ENCODE measurements at regions not wholly inside any gene's neighbourhood (a gene's known extent, or its start where the extent isn't known, plus 50 kb on each side); places are given as distances from the start of the nearest gene placed in this dataset.

- no peak overlapping the region for H3K27ac ChIP-seq (ENCODE audit: low read depth, low read length)
- no peaks in the 10 kb centered on the region for H3K36me3 ChIP-seq (ENCODE audit: control insufficient read depth, insufficient read depth, low read length)
- H3K9me3 ChIP-seq (ENCODE audit: control insufficient read depth, insufficient read depth, low read length) = no peaks in the 10 kb centered on the region
- H3K4me3 ChIP-seq (ENCODE audit: low read depth, low read length) = no peak overlapping the region
- no peak for DNase-seq (ENCODE audit: low read depth in 4 of 6, low spot score in 6 of 6)
- no peaks in the 10 kb centered on the region for H3K4me1 ChIP-seq (ENCODE audit: control insufficient read depth, insufficient read depth, low read length)
- no CpG with 5 or more reads among the region's 1 CpG for WGBS (ENCODE audit: insufficient coverage)
- no peaks in the 10 kb centered on the region for H3K27me3 ChIP-seq (ENCODE audit: control insufficient read depth, insufficient read depth, low read length)
These were observed 275.1 kb upstream of the RASGEF1B start for GRCh38 chr4:81746773-81747172.

DNA sequence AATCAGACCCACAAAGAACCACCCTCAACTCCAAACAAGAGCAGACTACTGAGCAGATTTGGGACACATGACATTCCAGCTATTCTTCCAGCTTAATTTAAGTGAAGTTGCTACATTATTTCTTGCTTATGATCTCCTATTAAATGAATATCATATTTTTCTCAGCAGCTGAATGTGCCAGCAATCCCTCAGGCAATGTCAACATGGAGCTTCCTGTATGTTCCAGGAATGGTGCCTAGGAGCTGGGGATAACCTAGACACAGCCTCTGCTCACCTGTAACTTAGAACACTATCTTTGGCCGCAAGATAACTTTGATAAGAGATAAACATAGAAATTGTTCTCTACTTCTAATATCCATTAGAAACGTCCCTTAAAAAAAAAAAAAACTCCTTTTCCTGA, 274.4 kb upstream of the RASGEF1B start:
- WGBS (ENCODE audit: insufficient coverage) = no CpG with 5 or more reads among the region's 2 CpGs
- H3K27ac ChIP-seq (ENCODE audit: low read depth, low read length) = no peak overlapping the region
- H3K4me1 ChIP-seq (ENCODE audit: control insufficient read depth, insufficient read depth, low read length) = no peaks in the 10 kb centered on the region
- no peak overlapping the region for H3K4me3 ChIP-seq (ENCODE audit: low read depth, low read length)
- no peaks in the 10 kb centered on the region for H3K9me3 ChIP-seq (ENCODE audit: control insufficient read depth, insufficient read depth, low read length)
- no peak for DNase-seq (ENCODE audit: low read depth in 4 of 6, low spot score in 6 of 6)
- no peaks in the 10 kb centered on the region for H3K36me3 ChIP-seq (ENCODE audit: control insufficient read depth, insufficient read depth, low read length)
- H3K27me3 ChIP-seq (ENCODE audit: control insufficient read depth, insufficient read depth, low read length) = no peaks in the 10 kb centered on the region

GRCh38 chr4:81745050-81745449, 273.3 kb upstream of the RASGEF1B start:
- H3K4me3 ChIP-seq (ENCODE audit: low read depth, low read length) = no peak overlapping the region
- DNase-seq (ENCODE audit: low read depth in 4 of 6, low spot score in 6 of 6) = no peak
- no peaks in the 10 kb centered on the region for H3K4me1 ChIP-seq (ENCODE audit: control insufficient read depth, insufficient read depth, low read length)
- no peak overlapping the region for H3K27ac ChIP-seq (ENCODE audit: low read depth, low read length)
- H3K9me3 ChIP-seq (ENCODE audit: control insufficient read depth, insufficient read depth, low read length) = no peaks in the 10 kb centered on the region
- no CpG with 5 or more reads among the region's 3 CpGs for WGBS (ENCODE audit: insufficient coverage)
- no peaks in the 10 kb centered on the region for H3K27me3 ChIP-seq (ENCODE audit: control insufficient read depth, insufficient read depth, low read length)
- no peaks in the 10 kb centered on the region for H3K36me3 ChIP-seq (ENCODE audit: control insufficient read depth, insufficient read depth, low read length)

DNA sequence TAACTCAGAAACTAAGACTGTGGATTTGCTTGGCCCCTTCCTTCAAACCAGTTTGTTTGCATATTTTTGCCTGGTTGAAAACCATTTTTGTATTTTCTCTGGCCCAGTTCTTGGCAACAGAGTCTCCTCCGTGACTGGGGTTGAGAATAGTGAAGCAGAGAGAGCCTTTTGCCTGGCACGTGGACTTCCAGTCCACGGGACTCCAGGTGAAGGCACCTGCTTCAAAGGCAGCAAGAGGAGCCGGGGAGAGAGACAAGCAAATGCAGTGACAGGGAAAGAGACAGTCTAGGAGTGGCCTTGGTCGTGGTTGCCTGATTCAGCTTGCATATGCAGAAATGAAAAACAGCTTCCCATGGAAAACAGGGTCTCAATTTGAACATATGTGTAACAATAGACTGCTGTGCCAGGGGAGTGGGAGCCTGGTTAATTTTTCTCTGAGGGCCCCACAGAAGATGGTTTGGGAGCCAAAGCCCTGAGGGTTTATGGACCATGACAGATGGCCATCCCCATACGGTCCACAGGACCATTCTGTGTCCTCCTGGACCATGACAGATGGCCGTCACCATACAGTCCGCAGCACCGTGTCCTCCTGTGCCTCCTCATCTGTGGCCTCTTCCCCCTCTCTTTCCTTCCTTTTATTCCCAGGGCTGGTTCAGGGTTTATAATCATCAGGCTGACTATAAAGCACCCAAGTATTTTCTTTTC, 272.2 kb upstream of the RASGEF1B start:
- H3K4me3 ChIP-seq (ENCODE audit: low read depth, low read length) = no peak overlapping the region
- peak in 1 of 6 donors; percentile 50 for DNase-seq (ENCODE audit: low read depth in 4 of 6, low spot score in 6 of 6)
- no peaks in the 10 kb centered on the region for H3K36me3 ChIP-seq (ENCODE audit: control insufficient read depth, insufficient read depth, low read length)
- no peaks in the 10 kb centered on the region for H3K27me3 ChIP-seq (ENCODE audit: control insufficient read depth, insufficient read depth, low read length)
- no peak overlapping the region for H3K27ac ChIP-seq (ENCODE audit: low read depth, low read length)
- H3K4me1 ChIP-seq (ENCODE audit: control insufficient read depth, insufficient read depth, low read length) = no peaks in the 10 kb centered on the region
- 68% methylated on average over 9 of the region's 9 CpGs for WGBS (ENCODE audit: insufficient coverage)
- no peaks in the 10 kb centered on the region for H3K9me3 ChIP-seq (ENCODE audit: control insufficient read depth, insufficient read depth, low read length)

DNA sequence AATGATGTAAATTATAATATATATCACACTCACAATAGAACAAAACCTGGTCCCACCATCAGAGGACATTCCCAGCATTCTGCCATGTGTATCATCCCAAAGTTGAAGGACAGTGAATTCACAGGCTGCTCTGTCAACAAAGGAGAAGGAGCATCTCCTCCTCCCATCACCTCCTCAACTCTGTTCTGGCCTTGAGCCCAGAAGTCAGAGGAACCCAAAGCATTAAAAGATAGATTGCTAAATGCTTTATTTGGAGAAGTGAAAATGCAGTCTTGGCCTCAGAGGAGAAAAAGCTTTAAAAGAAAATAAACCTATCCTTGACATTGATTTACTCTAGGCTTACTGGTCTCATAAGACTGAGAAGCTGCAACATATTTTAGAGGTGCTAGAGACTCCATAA, 268.8 kb upstream of the RASGEF1B start:
- no peaks in the 10 kb centered on the region for H3K36me3 ChIP-seq (ENCODE audit: control insufficient read depth, insufficient read depth, low read length)

GRCh38 chr4:81738891-81739290, 267.2 kb upstream of the RASGEF1B start:
- Histone ChIP-seq H3K4me1 (ENCODE audit: control insufficient read depth, insufficient read depth, low read length) (no peaks in the 10 kb centered on the region), H3K27ac (ENCODE audit: low read depth, low read length) (no peak overlapping the region), H3K4me3 (ENCODE audit: low read depth, low read length) (no peak overlapping the region), H3K36me3 (ENCODE audit: control insufficient read depth, insufficient read depth, low read length) (no peaks in the 10 kb centered on the region), H3K27me3 (ENCODE audit: control insufficient read depth, insufficient read depth, low read length) (no peaks in the 10 kb centered on the region), H3K9me3 (ENCODE audit: control insufficient read depth, insufficient read depth, low read length) (no peaks in the 10 kb centered on the region)
- DNase-seq (ENCODE audit: low read depth in 4 of 6, low spot score in 6 of 6) = no peak

More for the DNA sequence above, 268.8 kb upstream of the RASGEF1B start:
- H3K27ac ChIP-seq (ENCODE audit: low read depth, low read length) = no peak overlapping the region
- H3K9me3 ChIP-seq (ENCODE audit: control insufficient read depth, insufficient read depth, low read length) = no peaks in the 10 kb centered on the region
- no peaks in the 10 kb centered on the region for H3K27me3 ChIP-seq (ENCODE audit: control insufficient read depth, insufficient read depth, low read length)
- H3K4me3 ChIP-seq (ENCODE audit: low read depth, low read length) = no peak overlapping the region
- DNase-seq (ENCODE audit: low read depth in 4 of 6, low spot score in 6 of 6) = peak in 2 of 6 donors; percentile 8 to 20
- H3K4me1 ChIP-seq (ENCODE audit: control insufficient read depth, insufficient read depth, low read length) = no peaks in the 10 kb centered on the region

DNA sequence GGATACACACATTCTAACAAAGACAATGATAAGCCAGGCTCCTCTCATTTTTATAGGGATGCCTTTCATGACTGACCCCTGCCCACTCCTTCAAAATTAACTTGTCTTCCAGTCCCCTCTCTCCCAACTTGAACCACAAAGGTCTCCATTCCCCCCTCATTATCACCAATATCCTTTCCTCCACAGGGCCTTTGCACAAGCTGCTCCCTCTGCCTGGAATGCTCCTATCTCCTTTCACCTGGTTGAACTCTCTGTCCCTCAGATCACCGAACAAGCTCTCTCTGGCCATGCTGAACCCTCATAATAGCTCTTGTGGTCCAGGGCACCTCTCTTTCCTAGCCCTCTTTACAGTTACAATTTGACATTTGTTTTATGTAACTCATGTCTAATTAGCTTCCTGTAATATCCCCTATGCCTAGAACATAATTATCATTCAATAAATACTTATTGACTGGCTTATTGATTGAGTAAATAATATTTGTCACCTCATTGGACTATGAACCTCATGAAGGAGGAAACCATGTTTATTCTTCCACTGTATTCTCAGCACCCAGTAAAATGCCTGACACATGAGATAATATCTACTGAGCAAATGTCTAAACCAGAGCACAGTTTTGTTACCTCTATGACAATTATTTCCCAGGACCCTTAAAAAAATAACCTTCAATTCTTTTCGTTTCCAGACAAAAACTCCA, 266.3 kb upstream of the RASGEF1B start:
- no peaks in the 10 kb centered on the region for H3K36me3 ChIP-seq (ENCODE audit: control insufficient read depth, insufficient read depth, low read length)
- H3K4me1 ChIP-seq (ENCODE audit: control insufficient read depth, insufficient read depth, low read length) = no peaks in the 10 kb centered on the region
- WGBS (ENCODE audit: insufficient coverage) = 100% methylated on average over 2 of the region's 2 CpGs
- no peak overlapping the region for H3K4me3 ChIP-seq (ENCODE audit: low read depth, low read length)
- no peak for DNase-seq (ENCODE audit: low read depth in 4 of 6, low spot score in 6 of 6)
- H3K9me3 ChIP-seq (ENCODE audit: control insufficient read depth, insufficient read depth, low read length) = no peaks in the 10 kb centered on the region
- no peaks in the 10 kb centered on the region for H3K27me3 ChIP-seq (ENCODE audit: control insufficient read depth, insufficient read depth, low read length)
- no peak overlapping the region for H3K27ac ChIP-seq (ENCODE audit: low read depth, low read length)

DNA sequence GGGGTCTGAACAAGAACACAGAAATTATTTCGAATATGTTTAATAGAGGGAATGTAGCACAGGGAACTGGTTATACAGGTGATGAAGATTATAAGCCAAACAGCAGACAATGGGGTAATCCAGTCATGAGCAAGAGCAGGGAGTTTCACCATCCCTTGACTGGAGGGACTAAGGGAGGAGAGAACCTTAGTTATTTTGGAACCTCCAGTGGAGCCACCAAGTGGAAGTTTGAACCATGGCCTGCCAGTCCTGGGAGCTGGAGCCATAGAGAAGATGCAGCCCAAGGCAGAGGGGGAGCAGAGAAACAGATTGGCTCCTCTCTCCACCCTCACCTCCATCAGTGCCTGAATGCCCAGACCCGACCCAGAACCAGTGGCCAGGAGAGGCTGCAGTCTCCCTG, 264.6 kb upstream of the RASGEF1B start:
- DNase-seq (ENCODE audit: low read depth in 4 of 6, low spot score in 6 of 6) = no peak

DNA sequence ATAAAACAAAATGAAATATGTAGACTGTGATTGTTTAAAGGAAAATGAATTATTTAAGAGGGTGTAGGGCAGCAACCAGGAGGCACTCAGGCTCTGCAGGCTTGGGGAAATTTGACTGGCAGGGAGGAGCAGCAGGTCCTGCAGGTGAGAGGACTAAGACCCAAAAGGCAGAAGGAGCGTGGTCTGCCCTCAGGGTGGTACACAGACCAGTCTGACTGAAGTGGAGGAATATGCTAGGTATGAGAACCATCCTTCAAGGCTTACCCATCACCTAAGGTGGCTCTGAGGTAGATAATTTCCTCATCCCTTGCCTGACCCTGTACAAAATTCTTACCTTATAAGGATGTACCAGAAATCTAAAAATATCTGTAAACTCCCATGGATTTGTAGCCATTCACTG, 261.3 kb upstream of the RASGEF1B start:
- no peak for DNase-seq (ENCODE audit: low read depth in 4 of 6, low spot score in 6 of 6)
- H3K36me3 ChIP-seq (ENCODE audit: control insufficient read depth, insufficient read depth, low read length) = no peaks in the 10 kb centered on the region
- WGBS (ENCODE audit: insufficient coverage) = no CpG with 5 or more reads among the region's 1 CpG
- H3K4me3 ChIP-seq (ENCODE audit: low read depth, low read length) = no peak overlapping the region
- no peaks in the 10 kb centered on the region for H3K27me3 ChIP-seq (ENCODE audit: control insufficient read depth, insufficient read depth, low read length)
- H3K9me3 ChIP-seq (ENCODE audit: control insufficient read depth, insufficient read depth, low read length) = peaks cover 4% of the 10 kb centered on the region
- H3K27ac ChIP-seq (ENCODE audit: low read depth, low read length) = no peak overlapping the region
- H3K4me1 ChIP-seq (ENCODE audit: control insufficient read depth, insufficient read depth, low read length) = no peaks in the 10 kb centered on the region

More for the DNA sequence above, 264.6 kb upstream of the RASGEF1B start:
- WGBS (ENCODE audit: insufficient coverage) = no CpG with 5 or more reads among the region's 2 CpGs
- Histone ChIP-seq H3K27ac (ENCODE audit: low read depth, low read length) (no peak overlapping the region), H3K36me3 (ENCODE audit: control insufficient read depth, insufficient read depth, low read length) (no peaks in the 10 kb centered on the region), H3K4me3 (ENCODE audit: low read depth, low read length) (no peak overlapping the region), H3K9me3 (ENCODE audit: control insufficient read depth, insufficient read depth, low read length) (no peaks in the 10 kb centered on the region), H3K27me3 (ENCODE audit: control insufficient read depth, insufficient read depth, low read length) (no peaks in the 10 kb centered on the region), H3K4me1 (ENCODE audit: control insufficient read depth, insufficient read depth, low read length) (no peaks in the 10 kb centered on the region)

- Histone ChIP-seq H3K9me3 (ENCODE audit: control insufficient read depth, insufficient read depth, low read length) (peaks cover 4% of the 10 kb centered on the region), H3K27ac (ENCODE audit: low read depth, low read length) (no peak overlapping the region), H3K27me3 (ENCODE audit: control insufficient read depth, insufficient read depth, low read length) (no peaks in the 10 kb centered on the region), H3K4me3 (ENCODE audit: low read depth, low read length) (no peak overlapping the region), H3K36me3 (ENCODE audit: control insufficient read depth, insufficient read depth, low read length) (no peaks in the 10 kb centered on the region), H3K4me1 (ENCODE audit: control insufficient read depth, insufficient read depth, low read length) (peaks cover 13% of the 10 kb centered on the region)
- WGBS (ENCODE audit: insufficient coverage) = 31% methylated on average over 1 of the region's 2 CpGs
- peak in 2 of 6 donors; percentile 24 to 31 for DNase-seq (ENCODE audit: low read depth in 4 of 6, low spot score in 6 of 6)
These were observed 253.2 kb upstream of the RASGEF1B start for GRCh38 chr4:81724925-81725329.

Data from spinal cord (tissue), 9 donors.